A549 (cell line): ENCODE measurements at regions not wholly inside any gene's neighbourhood (a gene's known extent, or its start where the extent isn't known, plus 50 kb on each side); places are given as distances from the start of the nearest gene placed in this dataset.

Source experiments
- ATAC-seq, 2 experiments: fragments of 200-7000 bp in 1 of 2; fragments of >200 bp in 1 of 2; cut with Nextera tagmentation in 1 of 2; cut with Tn5 transposase in 1 of 2; 3 replicates each; pipeline versions ENCODE4 v1.8.0 to v1.9.1; 2018 to 2020; ENCODE audit warnings: mild to moderate bottlenecking in 1 of 2, moderate library complexity in 1 of 2
- CTCF ChIA-PET: fragments of 300-600 bp; sonication (Branson Sonifier 250); formaldehyde crosslinking; extraction: SDS; loops from one replicate; lab custom pipeline; 2021; ENCODE audit warnings: antibody characterized with exemption, inconsistent platforms; lab: Yijun Ruan, JAX
- POLR2A ChIA-PET: fragments of 350-600 bp; formaldehyde crosslinking; extraction: SDS; loops from one replicate; lab custom pipeline; 2021; ENCODE audit warnings: antibody characterized with exemption, inconsistent platforms; lab: Yijun Ruan, JAX
- DNase-seq, 2 experiments: peaks; one replicate each; pipeline versions ENCODE4 v3.0.0 to v3.0.0-alpha.2; 2011 to 2016; ENCODE audit warnings: low read depth in 1 of 2, low spot score in 1 of 2
- FAIRE-seq: peaks from 2 replicates; lab custom pipeline; 2011; peaks lifted over from hg19 to GRCh38; lab: Jason Lieb, UNC
- H3K27ac ChIP-seq, 2 experiments: fragments of >200 bp; sonication (Bioruptor Twin); formaldehyde crosslinking; 3 replicates each; pipeline ENCODE4 v1.5.1; 2016 to 2017
- H3K4me1 ChIP-seq: fragments of >200 bp; sonication (Bioruptor Twin); formaldehyde crosslinking; 3 replicates; pipeline ENCODE4 v1.6.1; 2016
- H3K4me2 ChIP-seq: fragments of >200 bp; sonication (Bioruptor Twin); formaldehyde crosslinking; 3 replicates; pipeline ENCODE4 v1.6.1; 2016
- H3K4me3 ChIP-seq: fragments of >200 bp; sonication (Bioruptor Twin); formaldehyde crosslinking; 3 replicates; pipeline ENCODE4 v1.5.1; 2016
- H3K9me3 ChIP-seq: fragments of >200 bp; sonication (Bioruptor Twin); formaldehyde crosslinking; 3 replicates; pipeline ENCODE4 v1.6.1; 2016
- FOSL2 ChIP-seq, 2 experiments: fragments of 450-650 bp in 1 of 2; fragments of >200 bp in 1 of 2; sonication (Bioruptor Twin) in 1 of 2; formaldehyde crosslinking; IDR thresholded peaks; 2 replicates each; pipeline versions ENCODE4 v1.5.0 to v1.6.1; 2016 to 2020; ENCODE audit warnings: mild to moderate bottlenecking in 1 of 2, moderate library complexity in 1 of 2
- FOXS1 ChIP-seq: fragments of 250-450 bp; sonication (Bioruptor Pico); IDR thresholded peaks from 2 replicates; pipeline ENCODE4 v1.5.0; 2020; ENCODE audit warnings: mild to moderate bottlenecking, moderate library complexity
- JUN ChIP-seq, 2 experiments: fragments of >200 bp; sonication (Bioruptor Twin); formaldehyde crosslinking; IDR thresholded peaks; 2 replicates in 1 of 2; 3 replicates in 1 of 2; pipeline ENCODE4 v1.6.1; 2016 to 2017
- KDM1A ChIP-seq: fragments of 200-600 bp; sonication (generic); IDR thresholded peaks from 2 replicates; pipeline ENCODE4 v1.6.1; 2016; ENCODE audit warnings: low read depth, mild to moderate bottlenecking
- NFE2L2 ChIP-seq: fragments of 150-350 bp; conservative IDR thresholded peaks from 2 replicates; pipeline ENCODE4 v1.6.1; 2014; ENCODE audit warnings: low read length
- PHF8 ChIP-seq: fragments of 200-600 bp; sonication (generic); IDR thresholded peaks from 2 replicates; pipeline ENCODE4 v1.6.1; 2016; ENCODE audit warnings: low read depth, mild to moderate bottlenecking, antibody characterized with exemption, moderate library complexity, borderline replicate concordance
- POLR2AphosphoS2 ChIP-seq: conservative IDR thresholded peaks from 2 replicates; pipeline ENCODE4 v1.6.1; 2012; ENCODE audit warnings: low read length, improper control_type of control experiment, inconsistent platforms
- RAD21 ChIP-seq, 2 experiments: fragments of >200 bp in 1 of 2; sonication (Bioruptor Twin) in 1 of 2; formaldehyde crosslinking in 1 of 2; IDR thresholded peaks in 1 of 2; conservative IDR thresholded peaks in 1 of 2; 2 replicates in 1 of 2; 3 replicates in 1 of 2; pipeline ENCODE4 v1.6.1; 2012 to 2018; ENCODE audit warnings: inconsistent platforms in 1 of 2
- RFX5 ChIP-seq: fragments of 450-650 bp; IDR thresholded peaks from 2 replicates; pipeline ENCODE4 v1.7.1; 2014; ENCODE audit warnings: antibody characterized with exemption, mild to moderate bottlenecking, moderate library complexity
- TFCP2L1 ChIP-seq: fragments of 250-450 bp; sonication (Bioruptor Pico); IDR thresholded peaks from 2 replicates; pipeline ENCODE4 v1.5.0; 2021; ENCODE audit warnings: mild to moderate bottlenecking
- ZSCAN20 ChIP-seq: fragments of 250-450 bp; sonication (Bioruptor Pico); IDR thresholded peaks from 2 replicates; pipeline ENCODE4 v1.8.0; 2022; ENCODE audit warnings: mild to moderate bottlenecking, moderate library complexity
- WGBS: methylation state at CpG from one replicate; pipeline ENCODE4 v1.1.6; 2017; ENCODE audit errors: missing lambda C conversion rate; 5-methylcytosine and 5-hydroxymethylcytosine counted together
- TF ChIP-seq, protein P1 (sequence below): fragments of 250-450 bp; sonication (Bioruptor Pico); IDR thresholded peaks from 2 replicates; pipeline ENCODE4 v1.5.0; 2020; ENCODE audit warnings: low read depth, mild to moderate bottlenecking, moderate library complexity

DNA sequence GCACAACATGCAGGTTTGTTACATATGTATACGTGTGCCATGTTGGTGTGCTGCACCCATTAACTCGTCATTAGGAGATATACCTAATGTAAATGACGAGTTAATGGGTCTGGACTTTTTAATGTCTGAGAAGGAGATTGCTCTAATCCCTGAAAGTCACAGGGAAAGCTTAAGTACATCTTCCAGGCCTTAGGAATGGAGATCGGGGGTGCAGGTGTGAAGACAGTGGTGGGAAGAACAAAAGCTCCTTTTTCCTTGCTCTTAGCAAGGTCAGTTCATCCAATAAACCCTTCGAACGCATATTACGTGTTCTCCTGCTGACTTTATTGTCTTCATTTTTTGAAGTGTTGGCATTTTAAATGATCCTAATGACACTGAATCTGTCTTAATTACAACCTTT is 50.8 kb upstream of the LAMA1 start:
- Histone ChIP-seq H3K4me2 (no peak overlapping the region), H3K4me3 (no peak overlapping the region), H3K27ac (no peak overlapping the region), H3K4me1 (no peaks in the 10 kb centered on the region), H3K9me3 (no peaks in the 10 kb centered on the region)
- TF ChIP-seq NFE2L2 = no peak
- TF ChIP-seq, protein P1, sequence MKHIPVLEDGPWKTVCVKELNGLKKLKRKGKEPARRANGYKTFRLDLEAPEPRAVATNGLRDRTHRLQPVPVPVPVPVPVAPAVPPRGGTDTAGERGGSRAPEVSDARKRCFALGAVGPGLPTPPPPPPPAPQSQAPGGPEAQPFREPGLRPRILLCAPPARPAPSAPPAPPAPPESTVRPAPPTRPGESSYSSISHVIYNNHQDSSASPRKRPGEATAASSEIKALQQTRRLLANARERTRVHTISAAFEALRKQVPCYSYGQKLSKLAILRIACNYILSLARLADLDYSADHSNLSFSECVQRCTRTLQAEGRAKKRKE (CRISPR knock-in tag) = no peak
- no peak for TF ChIP-seq FOSL2 (IDR thresholded peaks at IDR 0.05)
- TF ChIP-seq FOSL2 (CRISPR knock-in tag; IDR thresholded peaks at IDR 0.05) = no peak
- no peak for TF ChIP-seq TFCP2L1 (CRISPR knock-in tag)
- TF ChIP-seq JUN (IDR thresholded peaks at IDR 0.05) = no peak
- TF ChIP-seq ZSCAN20 (CRISPR knock-in tag) = no peak
- no peak for TF ChIP-seq RFX5
- TF ChIP-seq FOXS1 = no peak
- TF ChIP-seq KDM1A = no peak
- no peak for TF ChIP-seq RAD21 (conservative IDR thresholded peaks at IDR 0.05 in 1 of 2, IDR thresholded peaks at IDR 0.05 in 1 of 2)
- no peak for TF ChIP-seq PHF8
- no peak for TF ChIP-seq POLR2AphosphoS2
- no peak for ATAC-seq
- ChIA-PET CTCF (interaction anchor here (2.5 kb wide), 1 partner anchor 9 kb away, joined by 14 read pairs; no protein-coding TSS in a partner anchor), POLR2A (no interaction called here)
- DNase-seq = no peak
- WGBS = 70% methylated on average over 7 of the region's 7 CpGs
- no peak for FAIRE-seq
